HG03097 (cell line): ENCODE measurements at regions not wholly inside any gene's neighbourhood (a gene's known extent, or its start where the extent isn't known, plus 50 kb on each side); places are given as distances from the start of the nearest gene placed in this dataset.

Experiments used
- ATAC-seq: cut with Tn5 transposase; IDR thresholded peaks from one replicate; pipeline ENCODE4 v1.9.1; 2021; ENCODE audit not compliant: unreplicated experiment, low FRiP score

GRCh38 chr5:104189031-104189430 lies 626.4 kb upstream of the NUDT12 start:
- no peak for ATAC-seq

- no peak for ATAC-seq
These were observed 625.1 kb upstream of the NUDT12 start for GRCh38 chr5:104187656-104188055.

GRCh38 chr5:104186510-104186909 lies 623.9 kb upstream of the NUDT12 start:
- no peak for ATAC-seq

DNA sequence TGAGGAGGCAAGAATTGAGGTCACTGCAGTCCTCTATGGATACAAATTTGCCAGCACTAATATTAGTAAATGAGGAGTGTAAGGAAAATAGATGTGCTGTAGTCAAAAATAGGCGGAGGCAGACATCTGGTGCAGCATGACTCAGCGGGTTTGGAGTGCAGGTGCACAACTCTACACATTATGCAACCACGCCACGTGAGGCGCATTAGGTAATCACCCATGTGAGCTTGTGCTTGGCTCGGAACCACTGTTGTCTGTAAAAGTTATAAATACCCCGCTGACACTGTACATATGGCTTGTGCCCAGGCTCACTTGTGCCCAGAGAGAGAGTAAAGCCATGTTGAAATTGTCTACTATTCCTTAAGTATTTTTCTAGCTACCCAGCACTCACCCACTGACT lies 623.5 kb upstream of the NUDT12 start:
- no peak for ATAC-seq

- ATAC-seq = no peak
These were observed 621.7 kb upstream of the NUDT12 start for GRCh38 chr5:104184264-104184663.

- no peak for ATAC-seq
These were observed 616.4 kb upstream of the NUDT12 start for GRCh38 chr5:104178829-104179456.

GRCh38 chr5:104178066-104178465 lies 615.5 kb upstream of the NUDT12 start:
- no peak for ATAC-seq

GRCh38 chr5:104177651-104178050 lies 615.1 kb upstream of the NUDT12 start:
- ATAC-seq = no peak

DNA sequence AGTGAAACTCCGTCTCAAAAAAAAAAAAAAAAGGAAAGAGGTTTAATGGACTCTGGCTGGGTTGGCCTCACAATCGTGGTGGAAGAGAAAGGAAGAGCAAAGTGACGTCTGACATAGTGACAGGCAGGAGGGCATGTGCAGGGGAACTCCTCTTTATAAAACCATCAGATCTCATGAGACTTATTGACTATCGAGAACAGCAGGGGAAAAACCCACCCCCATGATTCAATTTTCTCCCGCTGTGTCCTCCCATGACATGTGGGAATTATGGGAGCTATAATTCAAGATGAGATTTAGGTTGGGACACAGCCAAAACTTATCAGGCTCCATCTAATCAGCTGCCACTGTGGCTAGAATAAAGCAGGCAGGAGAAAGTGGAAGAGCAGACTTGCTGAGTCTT lies 610.4 kb upstream of the NUDT12 start:
- no peak for ATAC-seq

- no peak for ATAC-seq
These were observed 609.5 kb upstream of the NUDT12 start for GRCh38 chr5:104171958-104172690.

DNA sequence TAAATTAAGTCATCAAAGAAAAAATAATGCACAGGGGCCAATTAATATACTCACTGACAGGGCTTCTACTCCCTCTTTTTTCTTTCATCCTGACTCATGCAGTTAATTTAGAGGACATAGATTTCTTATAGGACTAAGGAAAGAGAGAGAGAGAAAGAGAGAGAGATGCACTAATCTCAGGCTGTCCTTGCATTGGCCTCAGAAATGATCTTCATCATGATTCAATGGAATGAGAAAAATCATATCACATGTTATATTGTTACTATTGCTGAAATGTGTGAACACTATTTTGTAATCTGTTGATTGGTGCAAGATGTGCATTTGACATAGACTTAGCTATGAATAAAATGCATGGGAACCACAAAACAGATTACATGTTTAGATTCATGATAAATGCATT lies 608.3 kb upstream of the NUDT12 start:
- ATAC-seq = no peak

DNA sequence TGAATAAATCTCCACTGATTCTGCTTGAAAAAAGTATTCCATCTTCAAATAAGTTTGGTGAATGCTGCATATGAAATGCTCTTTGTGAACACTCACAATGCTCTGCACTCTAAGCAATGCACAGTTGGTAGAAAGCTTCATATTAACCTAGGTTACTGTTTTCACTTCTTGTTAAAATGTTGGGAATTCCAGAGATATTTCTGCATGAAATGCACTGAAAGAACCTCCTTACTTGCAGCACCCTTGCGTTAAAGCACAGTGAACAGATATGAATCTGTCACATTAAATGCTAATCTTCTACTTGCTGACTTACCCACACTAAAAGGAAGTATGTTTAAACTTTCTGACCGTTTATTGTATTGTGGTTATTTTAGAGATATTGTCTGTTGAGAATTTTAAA lies 584.1 kb upstream of the NUDT12 start:
- no peak for ATAC-seq

GRCh38 chr5:104139840-104140239 lies 577.3 kb upstream of the NUDT12 start:
- ATAC-seq = no peak

DNA sequence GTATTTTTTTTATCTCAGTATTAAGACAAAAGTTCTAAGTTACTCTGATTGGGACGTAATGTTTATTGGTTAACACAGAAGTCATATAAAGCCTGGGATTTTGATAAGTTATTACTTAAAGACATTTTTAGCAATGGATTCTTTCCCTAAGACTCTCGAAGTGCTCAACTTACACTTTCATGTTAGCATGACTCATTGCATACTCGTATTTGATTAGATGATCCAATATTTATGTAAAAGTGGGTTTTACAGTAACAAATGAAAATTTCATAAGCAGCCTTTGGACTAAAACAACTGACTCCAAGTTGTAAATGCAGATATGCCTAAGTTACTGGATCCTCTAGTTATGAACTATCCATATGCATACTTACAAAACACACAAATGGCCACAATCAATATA lies 567.7 kb upstream of the NUDT12 start:
- no peak for ATAC-seq

DNA sequence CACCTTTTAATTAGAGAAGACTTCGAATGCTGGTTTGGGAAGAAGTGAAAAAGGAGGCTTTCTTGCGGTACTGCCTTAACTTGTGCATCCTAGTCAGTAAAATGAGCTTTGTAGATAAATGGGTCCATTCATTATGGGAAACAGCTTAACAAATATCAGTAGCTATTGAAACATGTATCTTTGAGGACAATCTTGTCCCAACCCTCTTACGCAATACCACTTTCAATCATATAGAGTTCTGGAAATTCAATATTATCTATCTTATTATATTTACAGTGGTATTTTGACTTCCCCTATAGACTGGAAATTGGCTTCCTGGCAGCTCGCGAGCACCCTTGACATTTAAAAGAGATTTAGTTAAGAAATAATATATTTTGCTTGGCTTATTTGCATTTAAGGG lies 565.8 kb upstream of the NUDT12 start:
- ATAC-seq = no peak

DNA sequence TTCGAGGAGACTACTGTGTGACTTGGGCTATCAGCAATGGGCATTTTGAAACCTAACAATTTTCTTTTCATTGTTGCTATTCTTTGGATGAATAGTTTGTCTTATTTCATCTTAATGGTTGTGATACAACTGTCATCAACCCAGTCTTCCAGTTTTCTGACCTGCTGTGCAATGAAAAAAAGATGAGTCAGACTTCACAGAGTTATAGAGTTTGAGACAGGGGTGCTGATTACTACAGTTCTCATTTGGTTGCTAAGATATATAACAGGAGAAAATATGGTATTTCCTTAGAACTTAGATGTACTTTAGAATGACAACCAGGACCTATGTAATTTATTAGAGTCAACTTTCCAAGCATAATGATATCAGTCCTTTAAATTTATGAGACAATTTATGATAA lies 564.4 kb upstream of the NUDT12 start:
- no peak for ATAC-seq

DNA sequence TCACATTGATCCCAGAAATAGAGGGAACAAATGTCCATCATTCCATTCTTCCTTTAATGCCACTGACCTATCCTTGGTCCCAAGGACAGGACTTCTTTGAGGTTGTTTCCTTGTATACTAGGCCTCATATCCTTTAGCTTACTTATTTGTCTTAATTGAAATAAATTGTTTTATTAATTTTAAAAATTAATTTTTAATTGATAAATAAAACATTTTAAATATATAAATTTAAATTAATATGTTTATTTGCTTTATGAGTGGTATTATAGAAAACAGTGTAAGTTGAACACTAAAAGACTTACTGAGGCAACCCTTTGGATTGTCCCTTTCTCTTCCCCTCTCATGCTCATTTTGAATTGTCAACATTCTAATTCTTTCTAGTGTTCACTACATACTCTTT lies 556.9 kb upstream of the NUDT12 start:
- no peak for ATAC-seq

- no peak for ATAC-seq
These were observed 549.0 kb upstream of the NUDT12 start for GRCh38 chr5:104111632-104112031.

DNA sequence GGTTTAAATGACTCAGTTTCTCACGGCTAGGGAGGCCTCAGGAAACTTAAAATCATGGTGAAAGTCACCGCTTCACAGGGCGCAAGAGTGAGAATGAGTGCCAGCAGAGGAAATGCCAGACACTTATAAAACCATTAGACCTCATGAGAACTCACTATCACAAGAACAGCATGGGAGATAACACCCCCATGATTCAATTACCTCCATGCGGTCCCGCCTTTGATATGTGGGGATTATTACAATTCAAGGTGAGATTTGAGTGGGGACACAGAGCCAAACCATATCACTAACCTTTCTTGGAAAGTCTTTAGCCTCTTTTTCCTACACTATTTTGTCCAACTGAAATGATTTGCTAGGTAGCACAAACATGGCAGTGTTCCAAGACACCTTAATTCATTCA lies 533.9 kb upstream of the NUDT12 start:
- ATAC-seq = no peak

DNA sequence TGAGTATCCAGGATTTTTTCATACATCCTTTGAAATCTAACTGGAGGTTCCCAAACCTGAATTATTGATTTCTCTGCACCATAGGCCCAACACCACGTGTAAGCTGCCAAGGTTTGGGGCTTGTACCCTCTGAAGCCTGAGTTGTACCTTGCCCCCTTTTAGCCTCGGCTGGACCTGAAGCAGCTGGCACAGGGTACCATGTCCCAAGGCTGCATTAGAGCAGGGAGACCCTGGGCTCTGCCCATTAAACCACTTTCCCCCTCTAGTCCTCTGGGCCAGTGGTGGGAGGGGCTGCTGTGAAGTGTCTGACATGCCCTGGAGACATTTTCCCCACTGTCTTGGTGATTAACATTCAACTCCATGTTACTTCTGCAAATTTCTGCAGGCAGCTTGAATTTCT lies 532.9 kb upstream of the NUDT12 start:
- no peak for ATAC-seq

GRCh38 chr5:104088876-104089778 lies 526.5 kb upstream of the NUDT12 start:
- ATAC-seq = no peak

DNA sequence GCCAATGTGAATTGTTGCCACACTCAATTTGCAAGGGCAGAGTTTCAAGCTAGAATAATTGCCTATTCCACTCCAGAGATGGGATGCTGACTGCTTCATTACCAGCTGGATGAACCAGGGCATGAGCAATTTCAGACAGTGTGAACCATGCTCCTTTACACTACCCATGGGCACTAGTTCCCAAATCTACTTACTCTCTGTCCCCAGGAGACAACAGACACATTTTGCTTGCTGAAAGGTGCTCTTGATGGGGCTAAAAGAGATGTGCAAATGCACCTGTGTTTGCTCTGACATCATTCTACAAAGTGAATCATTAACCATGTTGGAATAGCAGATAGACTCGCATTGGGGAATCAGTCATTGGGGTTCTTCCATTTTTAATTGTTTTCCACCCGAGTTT lies 522.3 kb upstream of the NUDT12 start:
- no peak for ATAC-seq
